ENCODE measurements at regions not wholly inside any gene's neighbourhood (a gene's known extent, or its start where the extent isn't known, plus 50 kb on each side); places are given as distances from the start of the nearest gene placed in this dataset.

DNA sequence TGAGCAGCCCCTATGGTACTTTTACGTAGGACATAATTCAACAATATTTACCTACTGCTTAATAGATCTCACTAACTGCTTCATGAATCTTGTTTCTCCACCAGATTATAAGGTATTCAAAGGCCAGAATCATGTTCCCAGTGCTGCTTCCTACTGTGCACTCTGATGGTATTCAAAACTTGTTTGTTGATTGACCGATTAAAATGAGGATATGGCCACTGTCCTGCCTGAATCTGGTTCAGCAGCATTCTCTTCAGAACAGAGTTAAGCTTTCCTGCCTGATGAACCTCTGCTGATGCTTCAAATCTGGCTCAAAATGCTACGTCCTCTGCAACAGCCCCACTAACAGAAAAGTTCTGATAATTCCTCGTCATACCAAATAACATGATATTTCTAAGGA is 150.7 kb upstream of the ZNF462 start:
- CTCF ChIA-PET: no interaction called here
- no peak overlapping the region for H3K4me3 ChIP-seq (ENCODE audit: low read depth, low read length)
- DNase-seq (ENCODE audit: low read depth, low spot score): no peak
- POLR2A ChIA-PET: no interaction called here
- TF ChIP-seq, protein P1, sequence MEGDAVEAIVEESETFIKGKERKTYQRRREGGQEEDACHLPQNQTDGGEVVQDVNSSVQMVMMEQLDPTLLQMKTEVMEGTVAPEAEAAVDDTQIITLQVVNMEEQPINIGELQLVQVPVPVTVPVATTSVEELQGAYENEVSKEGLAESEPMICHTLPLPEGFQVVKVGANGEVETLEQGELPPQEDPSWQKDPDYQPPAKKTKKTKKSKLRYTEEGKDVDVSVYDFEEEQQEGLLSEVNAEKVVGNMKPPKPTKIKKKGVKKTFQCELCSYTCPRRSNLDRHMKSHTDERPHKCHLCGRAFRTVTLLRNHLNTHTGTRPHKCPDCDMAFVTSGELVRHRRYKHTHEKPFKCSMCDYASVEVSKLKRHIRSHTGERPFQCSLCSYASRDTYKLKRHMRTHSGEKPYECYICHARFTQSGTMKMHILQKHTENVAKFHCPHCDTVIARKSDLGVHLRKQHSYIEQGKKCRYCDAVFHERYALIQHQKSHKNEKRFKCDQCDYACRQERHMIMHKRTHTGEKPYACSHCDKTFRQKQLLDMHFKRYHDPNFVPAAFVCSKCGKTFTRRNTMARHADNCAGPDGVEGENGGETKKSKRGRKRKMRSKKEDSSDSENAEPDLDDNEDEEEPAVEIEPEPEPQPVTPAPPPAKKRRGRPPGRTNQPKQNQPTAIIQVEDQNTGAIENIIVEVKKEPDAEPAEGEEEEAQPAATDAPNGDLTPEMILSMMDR (IDR thresholded peaks at IDR 0.05; ENCODE audit: insufficient read depth, low read length, missing control alignments): no peak

DNA sequence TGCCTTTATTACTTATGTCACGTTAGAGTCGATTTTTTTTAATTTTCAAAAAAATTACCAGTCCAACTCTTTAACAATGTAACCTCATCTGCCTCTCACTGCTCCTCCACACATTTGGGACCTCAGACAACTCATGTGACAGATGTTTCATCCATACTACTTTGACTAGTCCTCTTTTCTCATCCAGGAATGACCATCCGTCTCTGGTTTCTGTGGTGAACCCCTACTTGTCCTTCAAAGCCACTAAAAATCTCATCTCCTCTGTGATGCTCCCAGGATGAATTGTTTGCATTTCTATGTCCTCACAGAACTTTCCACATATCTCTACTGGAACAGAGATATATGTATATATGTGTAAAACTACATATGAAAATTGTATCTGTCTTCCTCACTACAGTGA is 149.8 kb upstream of the ZNF462 start:
- ChIA-PET POLR2A (no interaction called here), CTCF (no interaction called here)
- no peak for DNase-seq (ENCODE audit: low read depth, low spot score)
- H3K4me3 ChIP-seq (ENCODE audit: low read depth, low read length): no peak overlapping the region
- TF ChIP-seq, protein P1 (IDR thresholded peaks at IDR 0.05; ENCODE audit: insufficient read depth, low read length, missing control alignments): no peak

DNA sequence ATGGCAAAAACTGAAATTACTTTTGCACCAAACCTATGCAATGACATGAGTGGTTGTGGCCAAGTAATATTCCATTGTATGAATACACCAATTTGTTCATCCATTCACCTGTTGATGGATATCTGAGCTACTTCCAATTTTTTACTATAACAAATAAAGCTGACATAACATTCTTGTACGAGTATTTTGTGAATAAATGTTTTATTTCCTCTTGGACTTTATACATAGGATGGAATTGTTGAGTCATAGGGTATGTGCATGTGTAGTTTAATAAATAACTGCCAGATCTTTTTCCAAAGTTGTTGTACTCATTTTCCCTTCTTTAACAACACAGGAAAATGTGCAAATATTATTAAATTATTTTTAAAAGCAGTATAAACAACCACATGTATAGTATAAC is 146.1 kb upstream of the ZNF462 start:
- no peak for DNase-seq (ENCODE audit: low read depth, low spot score)
- POLR2A ChIA-PET: no interaction called here

DNA sequence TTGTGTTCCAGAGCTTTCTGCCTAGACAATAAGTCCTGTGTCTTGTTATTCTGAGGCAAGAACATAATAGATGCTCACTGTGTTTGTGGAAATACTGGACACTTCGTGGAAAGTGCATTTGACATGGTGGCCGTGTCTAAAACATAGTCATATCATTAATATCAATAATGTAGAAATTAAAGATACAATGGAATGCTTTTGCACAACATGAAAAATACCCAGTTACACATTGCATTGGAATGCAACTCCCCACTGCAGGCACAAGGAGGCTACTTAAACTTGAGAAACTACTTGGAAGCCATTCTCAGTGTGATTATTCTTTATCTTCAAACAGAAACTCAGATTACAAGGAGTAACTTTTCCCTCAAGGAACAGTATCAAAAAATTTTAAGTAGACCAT is 145.3 kb upstream of the ZNF462 start:
- ChIA-PET POLR2A (no interaction called here), CTCF (no interaction called here)
- H3K4me3 ChIP-seq (ENCODE audit: low read depth, low read length): no peak overlapping the region
- peak; percentile 55 for DNase-seq (ENCODE audit: low read depth, low spot score)
- TF ChIP-seq, protein P1 (IDR thresholded peaks at IDR 0.05; ENCODE audit: insufficient read depth, low read length, missing control alignments): no peak

More for the DNA sequence above, 146.1 kb upstream of the ZNF462 start:
- TF ChIP-seq, protein P1 (IDR thresholded peaks at IDR 0.05; ENCODE audit: insufficient read depth, low read length, missing control alignments): no peak
- CTCF ChIA-PET: no interaction called here
- no peak overlapping the region for H3K4me3 ChIP-seq (ENCODE audit: low read depth, low read length)

DNA sequence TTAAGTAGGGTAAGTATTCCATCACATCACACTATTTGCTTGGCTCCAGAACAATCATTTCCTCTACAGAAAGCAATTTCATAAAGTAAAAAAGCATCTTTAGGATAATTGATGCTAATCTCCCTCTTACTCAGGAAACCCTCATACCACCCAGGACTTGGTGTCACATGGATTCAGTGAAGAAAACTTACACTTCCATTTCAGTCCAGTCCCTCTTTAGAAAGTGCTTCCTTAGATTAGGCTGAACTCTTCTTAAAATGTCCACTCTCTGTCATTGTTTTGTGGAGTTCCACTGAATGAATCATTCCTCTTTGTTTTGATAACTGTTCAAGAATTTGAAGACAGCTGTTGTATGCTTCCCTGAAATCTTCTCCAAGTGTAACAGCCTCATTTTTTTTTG is 144.0 kb upstream of the ZNF462 start:
- no peak overlapping the region for H3K4me3 ChIP-seq (ENCODE audit: low read depth, low read length)
- CTCF ChIA-PET: no interaction called here
- TF ChIP-seq, protein P1 (IDR thresholded peaks at IDR 0.05; ENCODE audit: insufficient read depth, low read length, missing control alignments): no peak
- POLR2A ChIA-PET: no interaction called here
- peak; percentile 26 for DNase-seq (ENCODE audit: low read depth, low spot score)

DNA sequence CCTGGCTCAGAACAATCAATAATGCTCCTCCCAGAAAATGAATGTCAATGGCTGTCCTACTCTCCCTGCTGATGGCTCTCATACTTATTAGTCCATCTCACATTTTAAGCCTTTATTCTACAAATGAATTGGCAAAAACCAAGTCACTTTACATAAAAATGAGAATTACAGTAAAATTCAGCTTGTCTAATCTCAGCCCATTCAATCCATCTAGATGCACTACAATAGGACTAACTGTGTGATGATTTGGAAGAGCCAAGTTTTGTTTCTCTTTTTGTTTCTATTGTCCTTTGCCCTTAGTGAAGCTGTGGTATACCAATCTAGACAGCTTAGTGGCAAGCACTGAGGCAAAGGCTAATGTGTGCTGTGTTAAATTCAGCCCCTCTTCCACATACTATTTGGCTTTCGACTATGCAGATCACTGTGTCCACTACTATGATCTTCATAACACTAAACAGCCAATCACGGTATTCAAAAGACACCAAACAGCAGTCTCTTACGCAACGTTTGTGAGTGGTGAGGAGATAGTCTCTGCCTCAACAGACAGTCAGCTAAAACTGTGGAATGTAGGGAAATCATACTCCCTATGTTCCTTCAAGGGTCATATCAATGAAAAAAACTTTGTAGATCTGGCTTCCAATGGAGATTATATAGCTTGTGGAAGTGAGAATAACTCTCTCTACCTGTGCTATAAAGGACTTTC is 140.8 kb upstream of the ZNF462 start:
- TF ChIP-seq, protein P1 (IDR thresholded peaks at IDR 0.05; ENCODE audit: insufficient read depth, low read length, missing control alignments): no peak
- no peak overlapping the region for H3K4me3 ChIP-seq (ENCODE audit: low read depth, low read length)
- POLR2A ChIA-PET: no interaction called here
- DNase-seq (ENCODE audit: low read depth, low spot score): no peak
- CTCF ChIA-PET: no interaction called here
